Spleen (tissue), 11 donors: ENCODE measurements at regions not wholly inside any gene's neighbourhood (a gene's known extent, or its start where the extent isn't known, plus 50 kb on each side); places are given as distances from the start of the nearest gene placed in this dataset.

Source experiments
- DNase-seq: peaks from one replicate; pipeline ENCODE4 v3.0.0-alpha.2; 2020
- H3K27ac ChIP-seq, 8 donors: fragments of 200-600 bp; sonication (generic) in 7 of 8; 1 replicate in 4 of 8; 2 replicates in 4 of 8; pipeline versions ENCODE4 v1.5.0 to v1.8.0; 2016 to 2021; ENCODE audit warnings: inconsistent platforms in 4 of 8, mild to moderate bottlenecking in 4 of 8, moderate library complexity in 1 of 8
- H3K27me3 ChIP-seq, 7 donors: fragments of 200-600 bp; sonication (generic) in 6 of 7; replicated peaks in 1 of 7; 1 replicate in 4 of 7; 2 replicates in 3 of 7; pipeline versions ENCODE4 v1.5.0 to v1.8.0; 2016 to 2021; ENCODE audit warnings: inconsistent platforms in 3 of 7, mild to moderate bottlenecking in 1 of 7
- H3K36me3 ChIP-seq, 6 donors: fragments of 200-600 bp; sonication (generic) in 5 of 6; 1 replicate in 4 of 6; 2 replicates in 2 of 6; pipeline versions ENCODE4 v1.5.0 to v1.8.0; 2016 to 2021; ENCODE audit warnings: inconsistent platforms in 2 of 6
- H3K4me1 ChIP-seq, 6 donors: fragments of 200-600 bp; sonication (generic) in 5 of 6; 1 replicate in 3 of 6; 2 replicates in 3 of 6; pipeline versions ENCODE4 v1.5.0 to v1.8.0; 2016 to 2021; ENCODE audit warnings: inconsistent platforms in 3 of 6
- H3K4me3 ChIP-seq, 8 donors: fragments of 200-600 bp; sonication (generic) in 7 of 8; 1 replicate in 4 of 8; 2 replicates in 4 of 8; pipeline versions ENCODE4 v1.5.0 to v1.8.0; 2016 to 2021; ENCODE audit warnings: inconsistent platforms in 4 of 8, mild to moderate bottlenecking in 4 of 8, moderate library complexity in 2 of 8
- H3K9me3 ChIP-seq, 8 donors: fragments of 200-600 bp; sonication (generic) in 7 of 8; 1 replicate in 4 of 8; 2 replicates in 4 of 8; pipeline versions ENCODE4 v1.5.0 to v1.8.0; 2016 to 2021; ENCODE audit warnings: inconsistent platforms in 4 of 8
- POLR2A ChIP-seq, 3 donors: fragments of 450-650 bp; IDR thresholded peaks; one replicate each; pipeline ENCODE4 v1.5.1; 2017; ENCODE audit warnings: antibody characterized with exemption in 3 of 3, mild to moderate bottlenecking in 1 of 3
- POLR2AphosphoS5 ChIP-seq, 3 donors: sonication (generic); formaldehyde crosslinking; IDR thresholded peaks; one replicate each; pipeline ENCODE4 v1.5.1; 2017; ENCODE audit warnings: antibody characterized with exemption in 3 of 3
- WGBS, 5 donors: extraction: QIAGEN DNeasy Blood & Tissue Kit in 3 of 5; methylation state at CpG; one replicate each; pipeline versions ENCODE4 v1.1.5 to v1.1.7; 2013 to 2018; 5-methylcytosine and 5-hydroxymethylcytosine counted together
- intact Hi-C: fragments of 100-400 bp; cut with DNase I; formaldehyde crosslinking; loops from one replicate; pipeline ENCODE4 v1.15.0; 2023; ENCODE audit warnings: low total_unique reads
- TF ChIP-seq, protein P1 (sequence below), 11 experiments: fragments of 200-600 bp in 7 of 11; fragments of 450-650 bp in 4 of 11; sonication (generic) in 4 of 11; IDR thresholded peaks in 8 of 11; conservative IDR thresholded peaks in 3 of 11; 1 replicate in 7 of 11; 2 replicates in 4 of 11; pipeline versions ENCODE4 v1.4.0 to v1.8.0; 2016 to 2021; ENCODE audit warnings: antibody characterized with exemption in 11 of 11, inconsistent platforms in 4 of 11, mild to moderate bottlenecking in 1 of 11
- donor health status: healthy with polysubstance abuse.
- donor health status: DM: no; HTN: no; CAD: no; lungs with moderate emphysema.
- donor health status: DM: no; HTN: no; CAD: no.
- donor health status: Bipolar disorder and iron deficiency.
- donor health status: healthy.
- donor health status: DM: no; HTN: no; CAD: no.
- donor health status: DM: yes; HTN: yes; CAD: no.

DNA sequence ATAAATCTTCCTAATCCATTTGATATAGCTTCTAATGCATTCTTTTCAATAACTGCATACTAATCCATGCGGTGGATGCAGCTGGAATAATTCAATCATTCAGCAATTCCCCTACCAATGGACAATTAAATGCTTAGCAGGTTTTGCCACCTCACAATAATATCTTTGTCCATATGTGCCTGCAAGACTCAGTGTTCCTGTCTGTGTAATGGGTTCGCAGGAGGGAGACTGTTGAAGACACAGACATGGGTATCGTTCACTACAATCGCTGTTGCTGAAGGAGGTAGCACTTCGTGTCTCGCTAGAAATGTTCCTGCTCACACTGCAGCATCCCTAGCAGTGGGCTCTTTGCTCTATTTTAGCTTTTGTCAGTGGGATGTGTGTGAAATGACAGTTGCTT, 214.4 kb downstream of the MED10 start:
- no peaks in the 10 kb centered on the region for H3K36me3 ChIP-seq
- H3K27me3 ChIP-seq = peaks cover 0 to 16% (median 0%) of the 10 kb centered on the region in 7 donors
- no peaks in the 10 kb centered on the region for H3K9me3 ChIP-seq
- no peak overlapping the region for H3K4me3 ChIP-seq
- H3K27ac ChIP-seq = no peak overlapping the region
- H3K4me1 ChIP-seq = no peaks in the 10 kb centered on the region
- intact Hi-C loops = no loop called here
- DNase-seq = no peak
- WGBS, 5 donors = 86 to 93% (median 87%) methylated on average over 6 of the region's 6 CpGs
- TF ChIP-seq, protein P1, sequence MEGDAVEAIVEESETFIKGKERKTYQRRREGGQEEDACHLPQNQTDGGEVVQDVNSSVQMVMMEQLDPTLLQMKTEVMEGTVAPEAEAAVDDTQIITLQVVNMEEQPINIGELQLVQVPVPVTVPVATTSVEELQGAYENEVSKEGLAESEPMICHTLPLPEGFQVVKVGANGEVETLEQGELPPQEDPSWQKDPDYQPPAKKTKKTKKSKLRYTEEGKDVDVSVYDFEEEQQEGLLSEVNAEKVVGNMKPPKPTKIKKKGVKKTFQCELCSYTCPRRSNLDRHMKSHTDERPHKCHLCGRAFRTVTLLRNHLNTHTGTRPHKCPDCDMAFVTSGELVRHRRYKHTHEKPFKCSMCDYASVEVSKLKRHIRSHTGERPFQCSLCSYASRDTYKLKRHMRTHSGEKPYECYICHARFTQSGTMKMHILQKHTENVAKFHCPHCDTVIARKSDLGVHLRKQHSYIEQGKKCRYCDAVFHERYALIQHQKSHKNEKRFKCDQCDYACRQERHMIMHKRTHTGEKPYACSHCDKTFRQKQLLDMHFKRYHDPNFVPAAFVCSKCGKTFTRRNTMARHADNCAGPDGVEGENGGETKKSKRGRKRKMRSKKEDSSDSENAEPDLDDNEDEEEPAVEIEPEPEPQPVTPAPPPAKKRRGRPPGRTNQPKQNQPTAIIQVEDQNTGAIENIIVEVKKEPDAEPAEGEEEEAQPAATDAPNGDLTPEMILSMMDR (IDR thresholded peaks at IDR 0.05 in 8 of 11, conservative IDR thresholded peaks at IDR 0.05 in 3 of 11) = no peak
- TF ChIP-seq POLR2AphosphoS5 (IDR thresholded peaks at IDR 0.05) (no peak), POLR2A (IDR thresholded peaks at IDR 0.05) (no peak)

DNA sequence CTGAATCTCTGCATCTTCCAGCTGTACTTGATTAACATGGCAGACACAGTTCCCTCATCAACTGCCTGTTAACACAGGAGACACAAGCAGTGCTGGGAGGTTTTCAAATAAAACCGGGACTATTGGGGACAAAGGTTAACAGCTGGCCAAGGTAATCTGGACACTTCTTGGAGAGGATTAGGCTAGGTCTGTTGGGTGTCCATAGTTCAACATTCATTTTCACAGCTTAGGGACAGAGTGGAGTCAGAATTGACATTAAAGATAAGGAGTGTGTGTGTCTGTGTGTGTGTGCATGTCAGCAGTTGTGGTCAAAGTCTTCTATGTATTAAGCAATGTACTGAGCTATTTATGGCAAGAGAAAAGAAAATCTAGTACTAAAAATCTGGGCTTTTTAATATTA, 216.2 kb downstream of the MED10 start:
- H3K4me3 ChIP-seq = no peak overlapping the region
- no peaks in the 10 kb centered on the region for H3K36me3 ChIP-seq
- H3K27ac ChIP-seq = no peak overlapping the region
- no peaks in the 10 kb centered on the region for H3K9me3 ChIP-seq
- WGBS, 5 donors = 65 to 78% (median 74%) methylated on average over 1 of the region's 1 CpG
- H3K4me1 ChIP-seq = no peaks in the 10 kb centered on the region
- no peak for DNase-seq
- TF ChIP-seq, protein P1 (IDR thresholded peaks at IDR 0.05 in 8 of 11, conservative IDR thresholded peaks at IDR 0.05 in 3 of 11) = no peak
- TF ChIP-seq POLR2A (IDR thresholded peaks at IDR 0.05) (no peak), POLR2AphosphoS5 (IDR thresholded peaks at IDR 0.05) (no peak)
- peaks cover 0 to 16% (median 0%) of the 10 kb centered on the region in 7 donors for H3K27me3 ChIP-seq
- intact Hi-C loops = no loop called here

DNA sequence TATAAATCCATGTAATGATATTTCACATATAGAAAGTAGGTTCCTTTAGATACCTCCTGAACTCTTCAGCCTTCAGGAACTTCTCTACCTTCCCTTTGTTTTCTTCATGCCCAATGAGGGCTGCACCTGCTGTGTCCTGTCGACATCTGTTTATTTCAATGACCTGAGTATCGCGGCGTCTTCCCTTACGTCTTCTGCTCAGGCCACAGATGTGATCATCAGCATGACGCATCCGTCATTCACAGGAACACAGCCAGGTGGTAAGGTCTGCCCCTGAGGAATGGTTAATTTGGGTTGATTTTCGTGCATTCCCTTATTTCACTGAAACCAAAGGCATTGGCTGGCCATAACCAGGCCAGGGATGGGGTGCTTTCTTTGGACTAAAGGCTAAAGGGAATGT, 217.1 kb downstream of the MED10 start:
- 76 to 86% (median 82%) methylated on average over 8 of the region's 8 CpGs for WGBS, 5 donors
- intact Hi-C loops = no loop called here
- H3K4me1 ChIP-seq = no peaks in the 10 kb centered on the region
- H3K9me3 ChIP-seq = no peaks in the 10 kb centered on the region
- no peak overlapping the region for H3K4me3 ChIP-seq
- TF ChIP-seq POLR2AphosphoS5 (IDR thresholded peaks at IDR 0.05) = no peak
- TF ChIP-seq, protein P1 (IDR thresholded peaks at IDR 0.05 in 8 of 11, conservative IDR thresholded peaks at IDR 0.05 in 3 of 11) = no peak
- TF ChIP-seq POLR2A (IDR thresholded peaks at IDR 0.05) = no peak
- no peak for DNase-seq
- H3K27ac ChIP-seq = no peak overlapping the region
- no peaks in the 10 kb centered on the region for H3K36me3 ChIP-seq
- H3K27me3 ChIP-seq = peaks cover 0 to 16% (median 0%) of the 10 kb centered on the region in 7 donors

DNA sequence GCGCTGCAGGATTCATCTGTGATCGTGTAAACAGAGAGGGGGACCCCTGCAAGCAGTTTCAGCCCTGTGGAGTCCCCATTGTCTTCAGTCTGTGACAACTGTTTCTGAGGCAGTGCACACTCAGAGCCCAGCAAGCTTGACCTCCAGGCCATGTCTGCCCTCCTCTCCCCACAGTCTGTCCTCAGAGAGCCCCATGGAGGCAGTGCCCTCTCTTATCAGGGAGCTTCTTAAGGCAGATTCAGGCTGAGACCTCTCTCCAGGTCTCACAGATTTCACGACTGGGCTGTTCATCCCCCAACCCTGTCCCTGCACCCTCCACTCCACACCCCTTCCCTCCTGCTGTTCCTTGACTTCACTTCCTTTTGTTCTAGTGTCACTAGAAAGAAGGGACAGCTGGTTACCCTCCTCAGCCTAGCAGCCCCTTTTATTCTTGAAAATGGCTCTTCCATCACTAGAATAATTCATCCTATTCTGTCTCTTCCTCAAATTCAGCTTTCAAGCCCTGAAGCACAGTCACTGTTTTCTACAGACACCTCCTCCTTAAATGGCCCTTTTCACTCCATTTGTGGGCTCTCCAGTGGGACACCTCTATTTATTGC, 218.4 kb downstream of the MED10 start:
- Histone ChIP-seq H3K36me3 (no peaks in the 10 kb centered on the region), H3K4me3 (no peak overlapping the region), H3K27me3 (peaks cover 0 to 16% (median 0%) of the 10 kb centered on the region in 7 donors), H3K27ac (no peak overlapping the region), H3K4me1 (no peaks in the 10 kb centered on the region), H3K9me3 (no peaks in the 10 kb centered on the region)
- no peak for TF ChIP-seq POLR2AphosphoS5 (IDR thresholded peaks at IDR 0.05)
- intact Hi-C loops = no loop called here
- no peak for DNase-seq
- 58 to 69% (median 62%) methylated on average over 3 of the region's 3 CpGs for WGBS, 5 donors
